Activated naive CD8-positive, alpha-beta T cell treated with anti-CD3 and anti-CD28 coated beads, Interleukin-2, amount 10 ng/mL, durations not matched to agents 7 days and 5 days (primary cell): ENCODE measurements at regions not wholly inside any gene's neighbourhood (a gene's known extent, or its start where the extent isn't known, plus 50 kb on each side); places are given as distances from the start of the nearest gene placed in this dataset.

Experiments
- ATAC-seq: fragments of 150-1000 bp; cut with Tn5 transposase; one replicate; pipeline ENCODE4 v1.10.0; 2021; ENCODE audit warnings: low read depth, moderate library complexity
- POLR2A ChIA-PET: fragments of 350-600 bp; sonication (Branson Sonifier 250); formaldehyde crosslinking; loops from one replicate; lab custom pipeline; 2021; ENCODE audit warnings: antibody characterized with exemption; lab: Charles Lee
- DNase-seq: peaks from one replicate; pipeline ENCODE4 v3.0.0; 2021
- H3K27ac Mint-ChIP-seq: one replicate; pipeline ENCODE4 v1.8.0; 2022; ENCODE audit warnings: mild to moderate bottlenecking, mixed read lengths
- H3K27me3 Mint-ChIP-seq: one replicate; pipeline ENCODE4 v1.8.0; 2022; ENCODE audit warnings: mild to moderate bottlenecking, moderate library complexity, mixed read lengths
- H3K36me3 Mint-ChIP-seq: one replicate; pipeline ENCODE4 v1.8.0; 2021; ENCODE audit warnings: mild to moderate bottlenecking, mixed read lengths
- H3K4me1 Mint-ChIP-seq: one replicate; pipeline ENCODE4 v1.8.0; 2021; ENCODE audit warnings: mixed read lengths
- H3K4me3 Mint-ChIP-seq: one replicate; pipeline ENCODE4 v1.8.0; 2022; ENCODE audit warnings: mild to moderate bottlenecking, moderate library complexity, mixed read lengths
- H3K9me3 Mint-ChIP-seq: one replicate; pipeline ENCODE4 v1.8.0; 2021; ENCODE audit warnings: mixed read lengths

DNA sequence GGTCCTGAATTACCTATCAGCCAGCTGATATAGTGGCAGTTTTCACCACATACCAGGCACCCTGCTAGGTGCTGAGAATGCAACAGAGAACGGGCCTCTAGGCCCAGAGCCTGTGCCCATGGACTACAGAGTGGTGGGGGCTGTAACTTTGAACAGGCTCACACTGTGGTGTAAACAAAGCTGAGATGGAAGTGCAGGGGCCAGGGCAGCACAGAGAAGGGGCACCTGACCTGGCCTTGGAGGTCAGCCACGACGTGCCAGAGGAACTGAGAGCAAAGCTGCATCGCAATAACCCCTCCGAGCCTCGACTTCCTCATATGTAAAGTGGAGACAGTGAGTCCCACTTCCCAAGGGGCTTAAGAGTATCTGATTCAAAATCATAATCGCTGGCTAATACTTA lies 105.8 kb downstream of the MAFB start:
- no peaks in the 10 kb centered on the region for H3K27me3 Mint-ChIP-seq
- ATAC-seq (no peak), DNase-seq (no peak)
- H3K4me3 Mint-ChIP-seq: no peak overlapping the region
- POLR2A ChIA-PET: no interaction called here
- H3K36me3 Mint-ChIP-seq: no peaks in the 10 kb centered on the region
- H3K9me3 Mint-ChIP-seq: no peaks in the 10 kb centered on the region
- no peaks in the 10 kb centered on the region for H3K4me1 Mint-ChIP-seq
- H3K27ac Mint-ChIP-seq: no peak overlapping the region

DNA sequence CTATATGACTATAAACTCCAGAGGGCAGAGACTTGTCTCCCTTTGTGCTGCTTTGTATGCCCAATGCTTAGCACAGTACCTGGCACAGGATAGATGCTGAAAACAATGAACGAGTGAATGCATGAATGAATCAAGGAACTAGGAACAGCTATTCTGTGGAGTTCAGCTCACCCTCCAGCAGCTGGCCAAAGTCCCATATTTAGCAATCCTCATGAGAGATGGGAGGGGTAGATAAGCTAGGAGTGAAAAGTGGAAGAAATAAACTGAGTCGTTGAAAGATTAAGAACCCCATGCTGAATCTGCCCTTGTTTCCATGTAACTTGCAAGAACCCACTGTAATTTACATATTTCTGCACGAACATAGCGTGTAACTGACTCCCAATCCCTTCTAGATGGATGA lies 106.5 kb downstream of the MAFB start:
- Mint-ChIP-seq H3K9me3 (no peaks in the 10 kb centered on the region), H3K4me3 (no peak overlapping the region), H3K27me3 (no peaks in the 10 kb centered on the region), H3K27ac (no peak overlapping the region), H3K36me3 (no peaks in the 10 kb centered on the region), H3K4me1 (no peaks in the 10 kb centered on the region)
- no peak for DNase-seq
- POLR2A ChIA-PET: no interaction called here
- no peak for ATAC-seq

DNA sequence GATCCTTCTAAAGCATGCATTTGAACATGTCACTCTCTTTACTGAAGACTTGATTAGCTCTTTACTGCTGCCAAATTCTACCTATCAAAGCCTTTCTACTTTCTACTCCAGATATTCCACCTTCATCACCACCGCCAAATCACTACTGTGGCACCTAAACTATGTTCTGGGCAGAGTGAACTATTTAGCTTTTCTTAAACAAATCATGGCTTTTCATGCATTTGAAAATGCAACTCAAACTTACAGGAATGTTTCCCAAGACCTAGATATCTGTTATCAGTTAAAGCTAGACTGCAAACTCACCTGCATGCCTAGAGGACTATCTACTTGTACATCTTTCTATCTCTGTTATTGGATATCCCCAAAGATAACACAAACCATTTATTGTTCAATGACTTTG lies 109.3 kb downstream of the MAFB start:
- Mint-ChIP-seq H3K36me3 (no peaks in the 10 kb centered on the region), H3K27me3 (peaks cover 6% of the 10 kb centered on the region), H3K4me1 (no peaks in the 10 kb centered on the region), H3K9me3 (no peaks in the 10 kb centered on the region), H3K27ac (no peak overlapping the region), H3K4me3 (no peak overlapping the region)
- ATAC-seq (no peak), DNase-seq (no peak)
- POLR2A ChIA-PET: no interaction called here

DNA sequence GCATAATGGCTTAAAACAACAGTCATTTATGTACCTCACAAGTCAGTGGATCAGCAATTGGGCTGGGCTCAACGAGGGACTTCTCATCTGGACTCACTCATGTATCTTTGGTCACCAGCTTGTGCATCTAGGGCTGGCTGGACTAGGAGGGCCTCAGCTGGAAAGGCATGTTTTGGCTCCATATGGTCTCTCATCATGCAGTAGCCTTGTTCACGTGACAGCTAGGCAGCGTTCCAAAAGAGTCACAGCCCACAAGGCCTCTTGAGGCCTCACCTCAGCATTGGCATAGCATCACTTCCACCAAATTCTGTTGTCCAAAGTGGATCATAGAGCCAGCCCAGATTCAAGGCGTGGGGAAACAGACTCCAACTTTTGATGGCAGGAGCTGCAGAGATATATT lies 110.1 kb downstream of the MAFB start:
- Mint-ChIP-seq H3K27ac (no peak overlapping the region), H3K9me3 (no peaks in the 10 kb centered on the region), H3K4me1 (no peaks in the 10 kb centered on the region), H3K4me3 (no peak overlapping the region), H3K36me3 (no peaks in the 10 kb centered on the region), H3K27me3 (peaks cover 11% of the 10 kb centered on the region)
- POLR2A ChIA-PET: no interaction called here
- ATAC-seq (no peak), DNase-seq (no peak)

DNA sequence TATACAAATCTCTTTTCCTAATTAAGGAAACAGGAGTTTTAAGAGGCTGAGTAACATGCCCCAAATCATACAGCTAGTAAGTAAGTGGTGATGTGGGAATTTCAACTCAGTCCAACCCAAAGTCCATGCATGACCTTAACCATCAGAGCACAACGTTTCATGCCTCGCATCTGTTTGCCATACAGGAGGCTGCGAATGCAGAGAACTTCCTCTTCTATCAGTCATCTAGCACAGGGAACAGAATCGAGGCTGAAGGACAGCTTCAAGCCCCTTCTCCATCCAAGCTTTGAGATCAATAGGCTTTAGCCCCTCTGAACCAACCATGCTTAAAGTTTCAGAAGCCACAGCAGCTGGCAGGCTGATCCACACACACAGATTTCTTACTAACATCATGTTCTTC lies 113.2 kb downstream of the MAFB start:
- H3K27me3 Mint-ChIP-seq: peaks cover 11% of the 10 kb centered on the region
- ATAC-seq (no peak), DNase-seq (no peak)
- POLR2A ChIA-PET: no interaction called here
- no peak overlapping the region for H3K27ac Mint-ChIP-seq
- H3K4me3 Mint-ChIP-seq: no peak overlapping the region
- H3K36me3 Mint-ChIP-seq: no peaks in the 10 kb centered on the region
- no peaks in the 10 kb centered on the region for H3K4me1 Mint-ChIP-seq
- no peaks in the 10 kb centered on the region for H3K9me3 Mint-ChIP-seq

DNA sequence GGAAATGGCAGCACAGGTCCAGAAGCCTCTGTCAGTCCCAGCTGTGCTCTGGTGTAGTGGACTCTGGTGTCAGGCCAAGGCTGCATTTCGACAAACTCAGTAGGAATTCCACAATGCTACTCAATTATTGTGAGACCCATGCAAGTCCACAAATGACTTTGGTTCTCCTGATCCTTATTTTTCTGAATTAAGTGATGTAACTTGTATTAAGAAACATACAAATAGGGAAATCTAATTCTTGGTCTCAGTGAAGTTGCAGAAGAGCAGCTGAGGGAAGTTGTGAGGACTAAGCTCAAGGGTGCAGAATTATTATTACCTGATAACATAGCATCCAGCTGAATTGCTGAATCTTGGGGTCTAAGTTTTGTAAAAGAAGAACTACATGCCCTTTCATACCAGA lies 116.8 kb downstream of the MAFB start:
- ATAC-seq (no peak), DNase-seq (no peak)
- no peaks in the 10 kb centered on the region for H3K36me3 Mint-ChIP-seq
- peaks cover 2% of the 10 kb centered on the region for H3K9me3 Mint-ChIP-seq
- H3K4me1 Mint-ChIP-seq: no peaks in the 10 kb centered on the region
- peaks cover 11% of the 10 kb centered on the region for H3K27me3 Mint-ChIP-seq
- no peak overlapping the region for H3K27ac Mint-ChIP-seq
- POLR2A ChIA-PET: no interaction called here
- H3K4me3 Mint-ChIP-seq: no peak overlapping the region

DNA sequence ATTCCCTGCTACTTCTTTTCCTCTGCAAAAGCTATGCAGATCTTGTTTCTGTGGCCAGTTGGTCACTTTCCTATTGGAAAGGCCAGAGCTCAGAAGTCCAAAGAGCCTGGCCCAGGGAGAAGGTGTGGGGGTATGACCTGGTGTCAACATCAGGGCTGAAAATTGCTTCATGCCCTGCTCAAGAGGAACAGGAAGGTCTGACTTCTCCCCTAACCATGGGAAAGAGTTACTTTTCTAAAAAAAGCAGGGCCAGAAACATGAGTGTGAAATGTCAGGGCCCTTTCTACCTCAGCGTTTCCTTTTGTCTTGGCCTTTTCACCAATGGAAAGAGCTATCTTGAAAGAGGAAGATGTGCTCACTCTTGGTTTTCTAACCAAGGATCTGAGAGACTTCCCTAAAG lies 117.4 kb downstream of the MAFB start:
- POLR2A ChIA-PET: no interaction called here
- H3K4me3 Mint-ChIP-seq: no peak overlapping the region

DNA sequence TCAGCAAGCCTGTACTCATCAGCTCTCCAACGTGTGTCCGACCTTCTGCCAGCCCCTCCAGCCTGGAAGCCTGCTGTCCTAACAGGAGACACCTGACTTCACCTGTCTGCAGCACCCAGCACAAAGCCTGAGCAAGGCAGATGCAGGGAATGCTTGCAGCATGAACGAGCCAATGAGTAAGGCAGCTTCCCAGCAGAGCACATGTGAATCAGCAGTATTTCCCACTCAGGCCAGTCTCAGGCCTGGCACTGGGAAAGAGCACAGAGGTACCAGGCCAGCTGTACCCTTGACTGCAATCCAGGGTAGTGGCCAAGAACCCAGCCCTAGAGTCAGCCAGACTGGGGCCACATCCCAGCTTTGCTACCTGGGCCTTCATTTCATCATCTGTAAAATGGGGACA lies 120.8 kb downstream of the MAFB start:
- DNase-seq: no peak
- Mint-ChIP-seq H3K9me3 (peaks cover 2% of the 10 kb centered on the region), H3K27ac (no peak overlapping the region), H3K27me3 (no peaks in the 10 kb centered on the region), H3K36me3 (no peaks in the 10 kb centered on the region), H3K4me1 (no peaks in the 10 kb centered on the region), H3K4me3 (no peak overlapping the region)
- POLR2A ChIA-PET: no interaction called here
- no peak for ATAC-seq

More for the DNA sequence above, 117.4 kb downstream of the MAFB start:
- H3K4me1 Mint-ChIP-seq: no peaks in the 10 kb centered on the region
- H3K27me3 Mint-ChIP-seq: peaks cover 11% of the 10 kb centered on the region
- peaks cover 2% of the 10 kb centered on the region for H3K9me3 Mint-ChIP-seq
- H3K27ac Mint-ChIP-seq: no peak overlapping the region
- ATAC-seq (no peak), DNase-seq (no peak)
- H3K36me3 Mint-ChIP-seq: no peaks in the 10 kb centered on the region

DNA sequence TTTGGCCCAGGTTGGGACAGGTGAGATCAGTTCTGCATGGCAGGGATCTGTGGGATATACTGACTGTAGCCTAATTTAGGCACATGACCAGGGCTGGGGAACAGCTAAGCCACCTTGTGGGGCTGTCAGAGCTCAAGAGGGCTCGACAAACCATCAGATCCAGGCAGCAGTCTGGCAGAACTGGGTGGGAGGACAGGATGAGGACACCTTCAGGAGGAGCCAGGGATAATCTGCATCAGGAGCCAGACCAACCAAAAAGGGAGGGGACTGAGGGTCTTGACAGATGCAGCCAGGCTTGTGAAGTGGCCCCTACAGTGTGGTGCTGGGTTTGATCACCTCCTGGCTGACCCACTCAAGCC lies 123.4 kb downstream of the MAFB start:
- no peaks in the 10 kb centered on the region for H3K27me3 Mint-ChIP-seq
- POLR2A ChIA-PET: no interaction called here
- H3K9me3 Mint-ChIP-seq: peaks cover 2% of the 10 kb centered on the region
- no peak for ATAC-seq
- H3K4me3 Mint-ChIP-seq: no peak overlapping the region
- H3K36me3 Mint-ChIP-seq: no peaks in the 10 kb centered on the region
- DNase-seq: no peak
- H3K27ac Mint-ChIP-seq: no peak overlapping the region
- no peaks in the 10 kb centered on the region for H3K4me1 Mint-ChIP-seq

DNA sequence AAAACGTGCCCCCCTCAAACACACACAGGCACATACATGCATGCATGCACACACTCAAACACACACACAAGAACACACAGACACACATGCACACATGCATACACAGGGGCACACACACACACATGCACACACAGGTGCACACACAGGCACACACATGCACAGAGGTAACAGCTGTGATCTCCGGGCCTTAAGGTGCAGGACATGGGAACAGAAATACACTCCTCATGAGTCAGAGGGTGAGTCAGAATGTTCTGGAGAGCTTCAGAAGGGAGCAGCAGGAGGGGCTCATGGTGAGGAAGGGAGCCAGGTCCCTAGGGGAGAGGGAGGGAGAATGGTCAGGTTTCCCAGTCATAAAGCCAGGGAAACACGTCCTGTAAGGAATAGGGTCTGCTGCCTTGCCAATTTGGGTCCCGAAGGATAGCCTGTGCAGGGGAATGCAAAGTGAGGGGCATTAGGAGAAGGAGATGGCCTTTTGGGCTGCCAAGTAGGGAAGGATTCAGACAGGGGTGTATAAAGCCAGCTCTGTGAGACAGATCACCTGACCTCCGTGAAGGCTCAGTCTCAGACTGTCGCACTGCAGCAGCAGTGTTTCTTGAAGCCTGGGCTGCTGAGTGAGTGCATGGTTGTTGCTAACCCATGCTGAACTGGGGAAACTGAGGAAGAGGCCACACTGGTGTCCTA lies 123.9 kb downstream of the MAFB start:
- POLR2A ChIA-PET: no interaction called here
- Mint-ChIP-seq H3K4me1 (no peaks in the 10 kb centered on the region), H3K4me3 (no peak overlapping the region), H3K27ac (no peak overlapping the region), H3K36me3 (no peaks in the 10 kb centered on the region), H3K27me3 (no peaks in the 10 kb centered on the region), H3K9me3 (peaks cover 2% of the 10 kb centered on the region)
- ATAC-seq: no peak
- no peak for DNase-seq

DNA sequence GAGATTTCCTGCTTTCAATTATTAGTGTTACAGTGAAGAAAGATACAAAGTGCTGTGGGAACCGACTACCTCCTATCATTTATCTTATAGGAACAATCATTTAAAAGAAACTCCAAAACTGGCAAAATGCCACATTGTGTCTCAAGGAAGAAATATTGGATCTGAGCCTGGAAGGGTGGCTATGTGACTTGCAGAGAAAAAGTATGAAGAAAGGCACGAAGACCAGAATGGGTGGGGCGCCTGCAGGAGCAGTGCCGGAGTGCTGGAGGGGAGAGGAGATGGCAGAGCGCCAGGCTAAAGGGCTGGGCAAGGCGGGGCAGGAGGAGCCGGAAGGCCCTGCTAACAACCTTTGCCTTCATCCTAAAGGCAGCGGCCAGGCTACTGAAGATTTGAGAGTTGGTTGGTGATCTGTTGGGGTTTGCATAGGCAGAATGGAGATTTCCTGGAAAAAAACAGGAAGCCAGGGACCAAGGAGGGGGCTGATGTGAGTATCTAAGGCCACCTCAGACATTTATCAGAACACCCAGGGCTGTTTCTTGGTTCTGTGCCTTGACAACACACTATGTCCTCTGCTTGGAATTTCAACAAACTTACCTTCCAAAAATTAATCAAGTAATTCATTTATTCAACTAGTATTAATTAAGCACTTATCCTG lies 125.6 kb downstream of the MAFB start:
- no peaks in the 10 kb centered on the region for H3K36me3 Mint-ChIP-seq
- no peaks in the 10 kb centered on the region for H3K27me3 Mint-ChIP-seq
- no peak overlapping the region for H3K27ac Mint-ChIP-seq
- no peaks in the 10 kb centered on the region for H3K9me3 Mint-ChIP-seq
- no peak overlapping the region for H3K4me3 Mint-ChIP-seq
- POLR2A ChIA-PET: no interaction called here
- no peaks in the 10 kb centered on the region for H3K4me1 Mint-ChIP-seq
- DNase-seq: no peak
- ATAC-seq: no peak

DNA sequence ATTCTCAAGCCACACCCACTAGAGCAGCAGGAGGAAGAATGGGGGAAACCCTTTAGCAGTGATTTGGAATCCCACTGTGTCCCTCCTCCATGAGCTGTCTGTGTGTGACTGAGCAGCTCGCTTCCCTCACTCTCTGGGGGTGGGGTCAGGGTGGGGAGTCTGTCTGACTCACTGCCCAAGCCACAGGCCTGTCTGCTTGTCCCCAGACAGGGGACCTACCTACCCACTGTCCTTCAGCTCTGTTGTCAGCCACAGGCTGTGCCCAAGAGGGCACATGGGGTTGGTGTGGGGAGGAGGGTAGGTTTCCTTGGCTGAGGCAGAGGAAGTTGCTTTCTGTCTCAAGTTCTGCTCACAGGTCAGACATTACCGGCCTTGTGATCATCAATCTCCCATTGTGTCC lies 127.0 kb downstream of the MAFB start:
- no peak for ATAC-seq
- POLR2A ChIA-PET: no interaction called here

DNA sequence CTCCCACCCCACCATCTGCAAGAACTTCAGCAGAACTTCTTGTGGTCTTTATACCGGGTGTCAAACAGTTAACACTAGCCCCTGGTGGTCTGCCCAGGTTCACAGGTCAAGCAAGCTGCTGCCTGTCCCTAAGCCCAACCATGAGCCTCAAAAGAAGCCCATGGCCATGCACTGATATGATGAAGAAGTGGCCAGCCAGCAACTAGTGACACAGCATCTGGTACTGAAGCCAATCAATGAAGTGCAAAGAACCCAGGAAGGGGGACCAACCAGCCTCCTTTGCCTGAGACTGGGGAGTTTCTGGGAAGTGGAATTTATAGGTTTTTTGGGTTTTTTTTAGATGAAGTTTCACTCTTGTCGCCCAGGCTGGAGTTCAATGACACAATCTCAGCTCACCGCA lies 127.8 kb downstream of the MAFB start:
- no peaks in the 10 kb centered on the region for H3K36me3 Mint-ChIP-seq
- no peak overlapping the region for H3K4me3 Mint-ChIP-seq
- H3K9me3 Mint-ChIP-seq: no peaks in the 10 kb centered on the region
- DNase-seq (no peak), ATAC-seq (no peak)
- H3K4me1 Mint-ChIP-seq: no peaks in the 10 kb centered on the region
- POLR2A ChIA-PET: no interaction called here
- H3K27me3 Mint-ChIP-seq: no peaks in the 10 kb centered on the region
- H3K27ac Mint-ChIP-seq: no peak overlapping the region

More for the DNA sequence above, 127.0 kb downstream of the MAFB start:
- no peaks in the 10 kb centered on the region for H3K4me1 Mint-ChIP-seq
- H3K27ac Mint-ChIP-seq: no peak overlapping the region
- no peak for DNase-seq
- H3K9me3 Mint-ChIP-seq: no peaks in the 10 kb centered on the region
- no peak overlapping the region for H3K4me3 Mint-ChIP-seq
- no peaks in the 10 kb centered on the region for H3K27me3 Mint-ChIP-seq
- no peaks in the 10 kb centered on the region for H3K36me3 Mint-ChIP-seq

DNA sequence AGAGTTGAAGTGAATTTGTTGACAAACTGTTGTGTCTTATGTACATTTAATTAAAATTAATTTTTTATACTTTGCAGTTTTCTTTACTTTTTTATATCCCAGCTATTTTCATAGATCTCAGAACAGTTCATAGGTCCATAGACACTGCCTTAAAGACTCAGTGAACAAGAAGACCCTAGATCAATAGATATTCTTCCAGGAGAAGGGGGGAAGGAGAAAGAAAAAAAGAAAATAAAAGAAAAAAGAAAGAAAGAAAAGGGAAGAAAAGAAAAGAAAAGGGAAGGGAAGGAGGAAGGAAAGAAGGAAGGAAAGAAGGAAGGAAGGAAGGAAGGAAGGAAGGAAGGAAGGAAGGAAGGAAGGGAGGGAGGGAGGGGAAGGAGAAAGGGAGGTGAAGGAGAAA lies 130.8 kb downstream of the MAFB start:
- DNase-seq: no peak

More for the DNA sequence above, 130.8 kb downstream of the MAFB start:
- ATAC-seq: no peak
- Mint-ChIP-seq H3K9me3 (peaks cover 2% of the 10 kb centered on the region), H3K4me1 (no peaks in the 10 kb centered on the region), H3K27ac (no peak overlapping the region), H3K36me3 (no peaks in the 10 kb centered on the region), H3K4me3 (no peak overlapping the region), H3K27me3 (peaks cover 6% of the 10 kb centered on the region)
- POLR2A ChIA-PET: no interaction called here
